ENCODE measurements at regions not wholly inside any gene's neighbourhood (a gene's known extent, or its start where the extent isn't known, plus 50 kb on each side); places are given as distances from the start of the nearest gene placed in this dataset.

DNA sequence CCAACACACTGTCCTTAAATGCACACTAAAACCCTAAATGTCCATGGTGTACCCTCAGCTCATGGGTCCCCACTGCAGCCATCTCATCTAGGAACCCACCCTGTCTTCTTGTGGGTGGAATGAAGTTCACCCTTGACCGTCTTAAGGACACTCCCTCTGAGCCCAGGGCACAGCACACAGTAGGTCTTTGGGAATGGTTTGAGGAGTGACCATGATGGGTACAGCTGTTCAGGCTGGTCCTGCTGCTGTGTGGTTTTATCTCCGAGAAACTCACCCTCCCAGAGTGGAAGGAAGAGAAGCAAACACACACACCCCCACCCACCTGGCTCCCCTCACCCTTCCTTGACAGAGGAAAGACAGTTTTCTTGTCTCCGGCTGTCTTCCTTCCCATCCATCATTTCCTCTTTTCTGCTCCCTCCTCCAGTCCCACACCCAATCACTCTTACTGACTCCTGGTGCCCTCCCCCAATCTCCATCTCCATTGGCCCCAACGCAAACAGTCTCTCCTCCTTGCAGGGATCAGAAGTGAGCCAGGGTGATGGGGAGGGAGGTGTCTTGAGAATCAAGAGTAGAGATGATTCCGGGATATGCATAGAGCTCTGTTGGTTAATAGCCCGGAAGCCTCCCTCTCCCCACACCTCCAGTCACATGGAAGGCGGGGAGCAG lies 105.9 kb upstream of the LHX5 start:
- no peak overlapping the region for H3K4me3 ChIP-seq (ENCODE audit: control insufficient read depth, low read depth, low read length)
- TF ChIP-seq, protein P1, sequence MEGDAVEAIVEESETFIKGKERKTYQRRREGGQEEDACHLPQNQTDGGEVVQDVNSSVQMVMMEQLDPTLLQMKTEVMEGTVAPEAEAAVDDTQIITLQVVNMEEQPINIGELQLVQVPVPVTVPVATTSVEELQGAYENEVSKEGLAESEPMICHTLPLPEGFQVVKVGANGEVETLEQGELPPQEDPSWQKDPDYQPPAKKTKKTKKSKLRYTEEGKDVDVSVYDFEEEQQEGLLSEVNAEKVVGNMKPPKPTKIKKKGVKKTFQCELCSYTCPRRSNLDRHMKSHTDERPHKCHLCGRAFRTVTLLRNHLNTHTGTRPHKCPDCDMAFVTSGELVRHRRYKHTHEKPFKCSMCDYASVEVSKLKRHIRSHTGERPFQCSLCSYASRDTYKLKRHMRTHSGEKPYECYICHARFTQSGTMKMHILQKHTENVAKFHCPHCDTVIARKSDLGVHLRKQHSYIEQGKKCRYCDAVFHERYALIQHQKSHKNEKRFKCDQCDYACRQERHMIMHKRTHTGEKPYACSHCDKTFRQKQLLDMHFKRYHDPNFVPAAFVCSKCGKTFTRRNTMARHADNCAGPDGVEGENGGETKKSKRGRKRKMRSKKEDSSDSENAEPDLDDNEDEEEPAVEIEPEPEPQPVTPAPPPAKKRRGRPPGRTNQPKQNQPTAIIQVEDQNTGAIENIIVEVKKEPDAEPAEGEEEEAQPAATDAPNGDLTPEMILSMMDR (conservative IDR thresholded peaks at IDR 0.05; ENCODE audit: control insufficient read depth, insufficient read depth, low read depth, low read length) = no peak
- no peak for DNase-seq (ENCODE audit: low read depth)

DNA sequence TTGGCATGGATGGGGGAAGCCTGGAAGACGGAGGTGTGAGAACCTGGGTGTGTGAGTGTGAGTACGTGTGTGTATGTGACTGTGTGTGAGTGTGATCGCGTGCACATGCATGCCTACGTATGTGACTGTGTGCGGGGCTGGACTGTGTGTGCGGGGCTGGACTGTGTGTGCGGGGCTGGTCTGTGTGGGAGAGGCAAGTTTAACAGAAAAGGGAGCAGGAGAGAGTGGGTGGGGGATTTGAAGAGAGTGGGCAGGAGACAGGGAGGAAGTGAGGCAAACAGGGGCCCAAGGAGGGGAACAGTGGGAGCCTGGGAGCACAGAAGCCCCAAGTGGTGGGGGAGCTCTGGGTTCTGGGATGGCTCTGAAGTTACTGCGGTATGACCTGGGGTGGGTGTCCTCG lies 103.7 kb upstream of the LHX5 start:
- H3K4me3 ChIP-seq (ENCODE audit: control insufficient read depth, low read depth, low read length) = no peak overlapping the region
- no peak for DNase-seq (ENCODE audit: low read depth)
- TF ChIP-seq, protein P1 (conservative IDR thresholded peaks at IDR 0.05; ENCODE audit: control insufficient read depth, insufficient read depth, low read depth, low read length) = no peak

DNA sequence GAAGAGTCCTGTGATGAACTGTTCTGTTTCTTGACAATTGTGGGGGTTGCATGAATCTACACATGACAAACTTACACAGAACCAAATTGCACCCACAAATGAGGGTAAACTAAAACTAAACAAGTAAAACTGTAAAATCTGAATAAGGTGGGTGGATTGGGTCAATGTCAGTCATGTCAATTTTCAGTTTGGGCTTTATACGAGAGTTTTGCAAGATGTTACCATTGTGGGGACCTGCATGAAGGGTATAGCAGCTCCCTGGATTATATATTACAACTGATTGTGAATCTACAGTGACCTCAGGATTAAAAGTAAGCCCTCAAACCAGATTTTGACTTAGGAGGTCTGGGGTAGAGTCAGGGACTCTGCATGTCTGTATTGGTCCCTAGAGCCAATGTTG lies 101.5 kb upstream of the LHX5 start:
- TF ChIP-seq, protein P1 (conservative IDR thresholded peaks at IDR 0.05; ENCODE audit: control insufficient read depth, insufficient read depth, low read depth, low read length) = no peak
- DNase-seq (ENCODE audit: low read depth) = no peak
- H3K4me3 ChIP-seq (ENCODE audit: control insufficient read depth, low read depth, low read length) = no peak overlapping the region

DNA sequence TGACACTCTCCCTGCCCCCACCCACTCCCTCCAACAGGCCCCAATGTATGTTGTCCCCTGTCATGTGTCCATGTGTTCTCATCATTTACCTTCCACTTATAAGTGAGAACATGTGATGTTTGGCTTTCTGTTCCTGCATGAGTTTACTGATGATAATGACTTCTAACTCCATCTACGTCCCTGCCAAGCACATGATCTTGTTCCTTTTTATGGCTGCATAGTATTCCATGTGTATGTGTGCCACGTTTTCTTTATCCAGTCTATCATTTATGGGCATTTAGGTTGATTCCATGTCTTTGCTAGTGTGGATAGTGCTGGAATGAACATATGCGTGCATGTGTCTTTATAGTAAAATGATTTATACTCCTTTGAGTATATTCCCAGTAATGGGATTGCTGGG lies 100.0 kb upstream of the LHX5 start:
- DNase-seq (ENCODE audit: low read depth) = no peak
- TF ChIP-seq, protein P1 (conservative IDR thresholded peaks at IDR 0.05; ENCODE audit: control insufficient read depth, insufficient read depth, low read depth, low read length) = no peak
- H3K4me3 ChIP-seq (ENCODE audit: control insufficient read depth, low read depth, low read length) = no peak overlapping the region

DNA sequence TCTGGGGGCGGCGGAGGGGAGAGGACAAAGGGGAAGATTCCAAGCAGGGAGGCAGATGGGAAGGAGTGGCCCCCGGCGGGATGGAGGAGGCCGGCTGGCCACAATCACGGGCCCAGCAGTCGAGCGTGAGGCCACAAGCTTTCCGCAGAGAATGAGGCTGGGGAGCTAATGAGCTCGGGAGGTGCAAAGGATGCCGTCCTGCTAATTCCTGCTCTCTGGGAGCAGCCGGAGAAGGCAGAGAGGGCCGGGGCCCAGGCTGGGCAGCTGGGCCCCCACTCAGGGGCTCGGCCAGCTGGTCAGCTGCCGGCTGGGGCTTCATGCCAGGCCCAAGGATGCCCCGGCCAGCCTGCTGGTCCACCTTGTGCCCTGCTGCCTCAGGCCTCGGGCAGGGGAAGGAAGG lies 98.1 kb upstream of the LHX5 start:
- DNase-seq (ENCODE audit: low read depth) = no peak
- no peak overlapping the region for H3K4me3 ChIP-seq (ENCODE audit: control insufficient read depth, low read depth, low read length)
- TF ChIP-seq, protein P1 (conservative IDR thresholded peaks at IDR 0.05; ENCODE audit: control insufficient read depth, insufficient read depth, low read depth, low read length) = no peak

DNA sequence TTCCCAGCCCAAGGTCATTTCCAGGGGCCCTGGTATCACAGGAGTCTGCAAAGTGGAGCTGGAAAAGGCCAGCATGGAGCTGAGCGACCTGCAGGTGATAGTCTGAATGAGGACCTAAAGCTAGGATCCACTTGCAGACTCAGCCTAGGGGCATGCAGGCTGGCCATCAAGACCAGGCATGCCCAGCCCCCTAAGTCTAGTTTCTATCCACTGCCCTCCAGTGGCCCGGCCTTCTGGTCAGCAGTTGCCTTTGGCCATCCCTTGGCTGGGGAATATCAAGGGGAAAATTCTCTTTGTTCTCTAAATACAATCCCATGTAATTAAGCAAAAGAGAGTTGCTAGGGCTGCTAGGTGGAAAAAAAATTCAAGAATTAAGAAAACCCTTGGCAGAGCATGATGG lies 96.3 kb upstream of the LHX5 start:
- TF ChIP-seq, protein P1 (conservative IDR thresholded peaks at IDR 0.05; ENCODE audit: control insufficient read depth, insufficient read depth, low read depth, low read length) = no peak
- no peak for DNase-seq (ENCODE audit: low read depth)
- H3K4me3 ChIP-seq (ENCODE audit: control insufficient read depth, low read depth, low read length) = no peak overlapping the region

DNA sequence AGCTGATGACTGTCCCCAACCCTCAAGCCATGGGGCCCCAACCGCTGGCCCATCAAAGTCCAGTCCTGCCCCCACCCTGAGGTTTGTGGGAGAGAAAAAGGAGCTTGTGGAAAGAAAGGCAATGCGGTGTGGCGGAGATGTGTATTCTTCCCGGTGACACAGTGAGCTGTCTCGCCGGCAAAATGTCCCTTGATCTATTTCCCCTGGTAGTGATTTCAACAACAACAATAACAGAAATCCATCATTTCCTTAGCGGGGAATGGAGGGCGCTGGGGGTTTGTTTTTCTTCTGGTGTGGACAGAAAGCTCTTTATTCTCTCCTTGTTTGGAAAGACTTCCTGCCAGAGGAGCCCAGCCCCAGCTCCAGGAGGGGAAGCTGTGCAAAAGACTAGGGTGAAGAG lies 93.7 kb upstream of the LHX5 start:
- H3K4me3 ChIP-seq (ENCODE audit: control insufficient read depth, low read depth, low read length) = no peak overlapping the region
- TF ChIP-seq, protein P1 (conservative IDR thresholded peaks at IDR 0.05; ENCODE audit: control insufficient read depth, insufficient read depth, low read depth, low read length) = no peak
- DNase-seq (ENCODE audit: low read depth) = no peak

Data from fibroblast of mammary gland (primary cell).